GM18858 (cell line): ENCODE measurements at regions not wholly inside any gene's neighbourhood (a gene's known extent, or its start where the extent isn't known, plus 50 kb on each side); places are given as distances from the start of the nearest gene placed in this dataset.
"Not testable (repeated sequence)": the region's sequence is repeated elsewhere in the genome, so short reads cannot be mapped to it uniquely, and the experiment has no call there.

ENCODE experiments used
- ATAC-seq: cut with Tn5 transposase; IDR thresholded peaks from one replicate; pipeline ENCODE4 v1.9.1; 2021; ENCODE audit not compliant: unreplicated experiment

DNA sequence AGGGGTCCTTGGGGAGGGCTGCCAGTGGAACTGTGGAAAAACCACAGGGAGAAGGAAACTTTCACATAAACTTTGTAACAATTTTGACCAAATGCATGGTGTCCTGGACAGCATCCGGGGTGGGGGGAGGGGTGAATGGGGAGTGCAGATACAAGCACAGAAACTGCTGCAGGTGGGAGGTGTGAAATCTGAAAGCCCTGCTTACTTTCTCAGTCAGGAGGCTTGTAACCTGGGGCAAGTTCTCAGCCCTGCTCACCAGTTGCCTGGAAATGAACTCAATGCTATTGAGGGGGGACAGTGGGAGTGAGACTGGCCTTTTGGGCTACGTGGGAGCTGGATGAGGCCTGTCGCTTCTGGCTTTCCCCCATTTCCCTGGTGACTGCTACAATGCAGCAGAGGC is 694.5 kb upstream of the ZNF608 start:
- no peak for ATAC-seq

DNA sequence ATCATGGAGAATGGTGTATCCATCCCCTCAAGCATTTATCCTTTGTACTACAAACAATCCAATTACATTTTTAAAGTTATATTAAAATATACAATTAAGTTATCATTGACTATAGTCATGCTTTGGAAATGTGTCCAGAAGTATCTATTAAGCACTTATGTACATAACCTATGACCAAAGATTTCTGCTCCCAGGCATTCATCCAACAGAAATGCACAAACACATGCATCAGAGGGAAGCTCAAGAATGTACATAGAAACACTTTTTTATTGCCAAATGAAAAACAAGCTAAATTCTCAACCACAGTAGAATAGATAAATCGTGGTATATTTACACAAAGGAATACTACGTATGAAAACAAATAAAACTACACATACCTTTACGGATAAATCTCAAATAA is 700.5 kb upstream of the ZNF608 start:
- ATAC-seq = no peak

- no peak for ATAC-seq
Observed at GRCh38 chr5:125450771-125451170, 704.3 kb upstream of the ZNF608 start.

- no peak for ATAC-seq
Observed at GRCh38 chr5:125451622-125452021, 705.2 kb upstream of the ZNF608 start.

- ATAC-seq = no peak
Observed at GRCh38 chr5:125452991-125453390, 706.6 kb upstream of the ZNF608 start.

DNA sequence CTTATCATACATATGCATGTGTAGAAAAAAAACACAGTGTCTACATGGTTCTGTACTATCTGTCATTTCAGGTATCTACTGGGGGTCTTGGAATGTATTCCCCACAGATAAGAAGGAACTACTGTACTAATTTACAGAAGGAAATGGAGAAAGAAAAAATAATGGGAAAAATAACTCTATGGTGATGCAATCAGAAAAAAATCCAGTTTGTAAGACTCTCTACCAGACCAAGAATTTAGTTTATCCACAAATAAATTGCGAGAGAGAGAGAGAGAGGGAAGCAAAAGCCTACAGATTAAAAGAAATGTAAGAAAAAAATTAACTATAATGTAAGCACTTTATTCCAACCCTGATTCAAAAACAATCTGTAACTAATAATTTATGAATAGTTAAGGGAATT is 708.6 kb upstream of the ZNF608 start:
- ATAC-seq = no peak

- ATAC-seq = not testable (repeated sequence)
Observed at GRCh38 chr5:125456005-125456404, 709.6 kb upstream of the ZNF608 start.

GRCh38 chr5:125457617-125458016 is 711.2 kb upstream of the ZNF608 start:
- ATAC-seq = no peak

DNA sequence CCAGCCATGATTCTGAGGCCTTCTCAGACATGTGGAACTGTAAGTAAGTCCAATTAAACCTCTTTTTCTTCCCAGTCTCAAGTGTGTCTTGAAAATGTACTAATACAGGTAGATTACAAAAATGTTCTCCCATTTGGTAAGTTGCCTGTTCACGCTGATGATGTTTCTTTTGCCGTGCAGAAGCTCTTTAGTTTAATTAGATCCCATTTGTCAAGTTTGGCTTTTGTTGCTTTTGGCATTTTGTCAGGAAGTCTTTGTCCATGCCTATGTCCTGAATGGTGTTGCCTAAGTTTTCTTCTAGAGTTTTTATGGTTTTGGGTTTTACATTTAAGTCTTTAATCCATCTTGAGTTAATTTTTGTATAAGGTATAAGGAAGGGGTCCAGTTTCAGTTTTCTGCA is 712.5 kb upstream of the ZNF608 start:
- ATAC-seq = not testable (repeated sequence)

GRCh38 chr5:125461641-125462072 is 715.2 kb upstream of the ZNF608 start:
- no peak for ATAC-seq

GRCh38 chr5:125463466-125464092 is 717.1 kb upstream of the ZNF608 start:
- no peak for ATAC-seq

- ATAC-seq = no peak
Observed at GRCh38 chr5:125464847-125465432, 718.5 kb upstream of the ZNF608 start.

DNA sequence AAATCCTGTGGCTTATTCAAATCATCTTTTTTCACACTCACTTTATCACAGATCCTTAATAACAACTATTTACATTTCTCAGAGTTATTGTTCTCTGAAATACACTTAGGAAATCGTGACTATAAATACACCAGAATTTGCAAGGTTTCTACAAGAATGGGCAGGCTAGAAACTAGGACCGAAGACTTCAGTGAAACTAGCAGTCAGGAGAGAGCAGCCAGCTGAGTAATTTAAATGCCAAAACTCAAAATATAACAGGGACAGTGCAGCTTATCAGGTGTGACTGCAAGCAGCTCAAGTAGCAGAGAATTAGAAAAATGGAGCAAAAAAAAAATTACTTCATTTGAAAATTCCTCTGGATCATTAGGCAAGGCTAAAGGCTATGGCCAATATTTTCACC is 719.3 kb upstream of the ZNF608 start:
- ATAC-seq = no peak

DNA sequence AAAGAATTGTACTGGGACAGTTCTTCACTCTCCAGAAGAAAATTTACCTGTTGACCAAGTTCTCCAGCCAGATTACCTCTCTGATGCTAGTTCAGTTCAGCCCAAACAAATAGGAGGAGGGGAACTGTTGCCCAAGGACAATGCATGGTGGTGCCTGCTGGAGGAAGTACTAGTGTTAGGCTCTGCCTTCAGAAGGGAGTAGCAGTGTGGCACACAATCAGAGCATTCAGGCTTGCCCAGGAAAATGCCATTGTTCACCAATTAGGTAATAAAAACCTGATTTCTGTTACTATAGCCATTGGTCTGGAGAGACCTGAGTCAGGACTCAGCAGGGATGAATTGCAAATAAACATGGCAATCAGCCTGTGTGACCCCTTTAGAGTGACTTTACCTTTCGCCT is 720.8 kb upstream of the ZNF608 start:
- no peak for ATAC-seq

DNA sequence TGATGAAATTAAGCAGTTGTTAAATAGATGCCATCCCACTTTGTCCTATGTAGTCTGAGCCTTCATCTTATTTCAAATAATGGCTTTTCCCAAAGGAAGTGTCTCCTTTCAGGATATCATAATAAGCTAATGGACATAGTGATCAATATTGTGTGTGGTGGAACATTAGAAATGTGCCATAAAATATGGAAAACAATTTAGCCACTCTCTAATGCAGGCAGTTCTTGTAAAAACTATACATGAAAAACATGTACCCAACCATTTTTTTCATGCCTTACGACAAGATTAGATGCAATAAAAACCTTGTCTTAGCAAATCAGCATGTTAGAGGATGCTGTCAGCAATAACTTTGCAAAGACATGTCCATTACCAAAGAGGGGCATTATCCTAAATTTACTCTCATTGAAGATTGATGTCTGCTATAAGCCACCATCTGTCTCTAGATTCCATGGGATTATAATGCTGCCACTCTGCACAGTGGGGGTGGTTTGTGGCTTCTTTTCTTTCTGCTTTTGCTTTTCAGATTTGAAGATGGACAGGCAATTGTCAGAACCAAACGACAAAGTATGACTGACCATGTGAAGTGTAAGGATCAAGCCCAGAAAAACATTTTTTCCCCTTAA is 724.0 kb upstream of the ZNF608 start:
- ATAC-seq = no peak

DNA sequence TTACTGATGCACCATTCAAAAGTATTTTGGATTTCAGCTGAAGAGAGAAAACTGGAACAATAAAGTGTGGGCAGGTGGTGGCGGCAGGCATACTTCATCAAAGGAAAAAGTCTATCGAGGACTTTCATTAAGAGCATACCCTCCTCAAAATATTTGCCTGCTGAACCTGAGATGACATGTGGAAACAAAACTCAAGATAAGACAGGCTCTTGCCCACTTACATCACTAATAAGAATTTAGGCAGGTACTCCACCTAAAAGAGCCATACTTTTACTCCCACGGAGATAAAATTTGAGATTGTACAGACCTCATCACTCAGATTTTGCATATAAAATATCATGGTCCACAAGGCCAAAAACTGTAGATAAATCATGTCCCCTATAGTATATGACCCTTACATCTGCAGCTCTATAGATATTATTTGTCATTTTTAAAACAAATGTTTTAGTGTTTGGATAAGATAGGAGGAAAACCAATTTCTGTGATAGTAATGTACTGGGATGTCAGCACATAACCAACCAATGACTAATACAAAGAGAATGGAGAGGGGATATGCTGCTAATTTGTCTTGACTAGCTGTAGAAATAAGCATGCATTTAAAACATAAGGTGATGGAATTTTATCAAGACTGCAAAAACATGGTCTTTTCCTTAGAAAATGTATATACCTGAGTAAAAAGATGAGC is 730.6 kb upstream of the ZNF608 start:
- no peak for ATAC-seq

GRCh38 chr5:125477586-125477975 is 731.1 kb upstream of the ZNF608 start:
- no peak for ATAC-seq

- no peak for ATAC-seq
Observed at GRCh38 chr5:125478599-125478998, 732.2 kb upstream of the ZNF608 start.

- no peak for ATAC-seq
Observed at GRCh38 chr5:125480911-125481310, 734.5 kb upstream of the ZNF608 start.

DNA sequence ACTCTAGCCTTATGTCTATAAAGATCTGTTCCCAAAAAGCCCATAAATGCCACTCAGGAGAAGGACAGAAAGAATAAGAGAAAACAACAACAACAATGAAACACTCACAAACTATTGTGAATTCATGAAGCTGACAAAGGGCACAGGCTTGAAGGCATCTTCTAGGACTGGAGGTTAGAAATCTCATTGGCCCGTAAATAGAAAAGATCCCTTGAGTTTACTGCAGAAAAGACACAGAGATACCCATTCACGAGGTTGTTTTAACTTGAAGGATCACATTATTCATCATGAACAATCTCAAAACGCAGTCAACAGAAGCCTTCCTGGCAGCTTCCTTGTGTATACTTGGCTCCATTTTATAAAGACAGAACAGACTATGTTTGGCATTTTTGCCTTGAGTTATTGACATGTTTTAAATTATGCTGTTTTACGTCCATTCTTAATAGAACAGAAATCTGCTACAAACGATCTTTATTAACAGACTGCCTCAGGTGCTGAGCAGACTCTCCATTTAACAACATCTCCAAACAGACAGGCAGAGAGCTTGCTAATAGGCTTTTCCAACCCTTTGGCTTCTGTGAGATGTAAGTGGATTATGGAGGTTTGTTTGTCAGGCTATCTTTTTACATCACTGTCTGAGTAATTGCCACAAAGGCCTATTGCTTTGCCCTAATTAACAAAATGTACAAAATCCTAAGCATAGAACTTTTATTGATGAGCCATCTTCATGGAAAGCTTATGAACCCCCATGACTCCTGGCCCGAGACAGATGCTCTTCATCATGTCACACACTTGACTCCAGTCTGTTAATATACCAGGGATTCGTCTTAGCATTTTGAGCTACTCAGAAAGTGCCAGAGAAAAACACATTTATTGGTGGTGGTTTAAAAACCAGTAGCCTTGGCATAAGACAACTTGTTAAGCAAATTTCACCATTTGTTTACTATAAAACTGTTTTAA is 735.3 kb upstream of the ZNF608 start:
- no peak for ATAC-seq

DNA sequence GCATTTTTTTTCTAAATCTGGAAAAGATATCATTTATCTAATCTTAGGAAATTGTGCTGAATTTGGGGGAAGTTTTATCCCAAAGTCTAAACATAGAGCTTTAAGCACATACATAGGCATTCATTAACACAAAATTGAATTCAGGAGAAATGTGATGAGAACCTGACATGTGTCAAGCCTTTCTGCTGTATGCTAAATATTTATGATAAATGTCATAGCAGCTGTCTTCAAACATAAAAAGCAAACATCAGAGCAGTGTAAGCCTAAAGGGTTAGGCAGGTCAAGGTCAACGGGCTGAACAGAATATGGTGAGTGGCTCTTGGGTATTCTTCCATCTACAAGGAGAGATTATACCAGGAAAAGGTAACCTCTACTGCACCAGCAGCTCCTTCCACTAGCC is 737.2 kb upstream of the ZNF608 start:
- no peak for ATAC-seq
